A549 (cell line): ENCODE measurements at regions not wholly inside any gene's neighbourhood (a gene's known extent, or its start where the extent isn't known, plus 50 kb on each side); places are given as distances from the start of the nearest gene placed in this dataset.

ENCODE experiments used
- POLR2A ChIP-seq: IDR thresholded peaks from 2 replicates; pipeline ENCODE4 v1.6.1; 2012; ENCODE audit warnings: mild to moderate bottlenecking, low read length
- TF ChIP-seq, protein P1 (sequence below): fragments of >200 bp; sonication (Bioruptor Twin); formaldehyde crosslinking; IDR thresholded peaks from 3 replicates; pipeline ENCODE4 v1.5.1; 2016
- TF ChIP-seq, protein P2 (sequence below): IDR thresholded peaks from 2 replicates; pipeline ENCODE4 v1.6.1; 2012

DNA sequence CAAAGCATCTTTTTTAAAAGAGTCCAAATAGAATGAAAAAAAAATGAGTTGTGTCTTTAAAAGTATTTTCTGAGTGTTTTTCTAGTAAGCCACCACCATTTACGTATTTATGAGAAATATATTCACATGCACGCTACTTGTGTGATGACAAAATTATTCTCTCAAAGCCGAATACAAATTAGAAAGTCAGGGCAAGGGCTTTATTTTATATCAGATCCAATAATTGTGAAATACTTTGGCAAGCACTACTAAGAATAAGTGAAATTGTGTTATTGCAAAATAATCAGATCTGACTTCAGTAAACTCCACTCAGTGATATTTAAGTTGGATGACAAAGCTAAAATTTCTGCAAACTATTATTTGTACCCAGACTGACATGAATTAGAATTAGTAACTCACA lies 589.3 kb upstream of the KCNMB2 start:
- TF ChIP-seq, protein P1, sequence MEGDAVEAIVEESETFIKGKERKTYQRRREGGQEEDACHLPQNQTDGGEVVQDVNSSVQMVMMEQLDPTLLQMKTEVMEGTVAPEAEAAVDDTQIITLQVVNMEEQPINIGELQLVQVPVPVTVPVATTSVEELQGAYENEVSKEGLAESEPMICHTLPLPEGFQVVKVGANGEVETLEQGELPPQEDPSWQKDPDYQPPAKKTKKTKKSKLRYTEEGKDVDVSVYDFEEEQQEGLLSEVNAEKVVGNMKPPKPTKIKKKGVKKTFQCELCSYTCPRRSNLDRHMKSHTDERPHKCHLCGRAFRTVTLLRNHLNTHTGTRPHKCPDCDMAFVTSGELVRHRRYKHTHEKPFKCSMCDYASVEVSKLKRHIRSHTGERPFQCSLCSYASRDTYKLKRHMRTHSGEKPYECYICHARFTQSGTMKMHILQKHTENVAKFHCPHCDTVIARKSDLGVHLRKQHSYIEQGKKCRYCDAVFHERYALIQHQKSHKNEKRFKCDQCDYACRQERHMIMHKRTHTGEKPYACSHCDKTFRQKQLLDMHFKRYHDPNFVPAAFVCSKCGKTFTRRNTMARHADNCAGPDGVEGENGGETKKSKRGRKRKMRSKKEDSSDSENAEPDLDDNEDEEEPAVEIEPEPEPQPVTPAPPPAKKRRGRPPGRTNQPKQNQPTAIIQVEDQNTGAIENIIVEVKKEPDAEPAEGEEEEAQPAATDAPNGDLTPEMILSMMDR, result no peak
- no peak for TF ChIP-seq POLR2A
- TF ChIP-seq, protein P2, sequence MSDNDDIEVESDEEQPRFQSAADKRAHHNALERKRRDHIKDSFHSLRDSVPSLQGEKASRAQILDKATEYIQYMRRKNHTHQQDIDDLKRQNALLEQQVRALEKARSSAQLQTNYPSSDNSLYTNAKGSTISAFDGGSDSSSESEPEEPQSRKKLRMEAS, result no peak
